T-helper 2 cell treated with Interferon-gamma antibody and Interleukin-4, amounts not matched to agents 5 μg/mL and 100 μg/mL, for 36 hours (primary cell): ENCODE measurements at regions not wholly inside any gene's neighbourhood (a gene's known extent, or its start where the extent isn't known, plus 50 kb on each side); places are given as distances from the start of the nearest gene placed in this dataset.

Experiments
- DNase-seq: peaks from one replicate; pipeline ENCODE4 v3.0.0; 2021; ENCODE audit warnings: low spot score
- H3K27ac Mint-ChIP-seq: one replicate; pipeline ENCODE4 v1.8.0; 2021; ENCODE audit warnings: mild to moderate bottlenecking, mixed read lengths
- H3K27me3 Mint-ChIP-seq: one replicate; pipeline ENCODE4 v1.8.0; 2021; ENCODE audit warnings: low read depth, mixed read lengths
- H3K36me3 Mint-ChIP-seq: one replicate; pipeline ENCODE4 v1.8.0; 2021; ENCODE audit warnings: low read depth, mixed read lengths
- H3K4me1 Mint-ChIP-seq: one replicate; pipeline ENCODE4 v1.8.0; 2021; ENCODE audit warnings: low read depth, mixed read lengths
- H3K4me3 Mint-ChIP-seq: one replicate; pipeline ENCODE4 v1.8.0; 2022; ENCODE audit warnings: mild to moderate bottlenecking, moderate library complexity, mixed read lengths
- H3K9me3 Mint-ChIP-seq: one replicate; pipeline ENCODE4 v1.8.0; 2021; ENCODE audit warnings: mixed read lengths

- H3K9me3 Mint-ChIP-seq, result peaks cover 20% of the 10 kb centered on the region
- DNase-seq, result no peak
- no peak overlapping the region for H3K4me3 Mint-ChIP-seq
- no peak overlapping the region for H3K27ac Mint-ChIP-seq
- H3K27me3 Mint-ChIP-seq, result no peaks in the 10 kb centered on the region
- no peaks in the 10 kb centered on the region for H3K4me1 Mint-ChIP-seq
- no peaks in the 10 kb centered on the region for H3K36me3 Mint-ChIP-seq
Measured at GRCh38 chr13:81458170-81458569, 1117.2 kb upstream of the SPRY2 start.

DNA sequence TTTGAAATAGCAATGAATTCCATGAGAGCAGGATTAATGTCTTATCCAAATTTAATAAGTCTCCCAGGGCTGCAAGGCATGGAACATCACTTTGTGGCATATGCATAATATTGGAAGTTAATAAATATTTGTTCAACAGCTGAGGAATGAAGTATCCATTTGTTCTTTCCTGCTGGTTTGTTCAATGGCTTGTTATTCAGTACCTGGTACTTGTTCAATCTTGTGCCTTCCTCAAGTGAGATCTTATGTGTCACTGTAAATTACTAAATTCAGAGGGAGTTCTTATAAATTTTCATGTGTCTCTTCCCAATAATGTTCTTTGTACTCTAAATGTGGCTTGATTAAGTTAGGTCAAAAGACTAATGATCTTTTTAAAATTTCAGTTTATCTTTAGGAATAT lies 1105.5 kb upstream of the SPRY2 start:
- Mint-ChIP-seq H3K4me3 (no peak overlapping the region), H3K4me1 (no peaks in the 10 kb centered on the region)

DNA sequence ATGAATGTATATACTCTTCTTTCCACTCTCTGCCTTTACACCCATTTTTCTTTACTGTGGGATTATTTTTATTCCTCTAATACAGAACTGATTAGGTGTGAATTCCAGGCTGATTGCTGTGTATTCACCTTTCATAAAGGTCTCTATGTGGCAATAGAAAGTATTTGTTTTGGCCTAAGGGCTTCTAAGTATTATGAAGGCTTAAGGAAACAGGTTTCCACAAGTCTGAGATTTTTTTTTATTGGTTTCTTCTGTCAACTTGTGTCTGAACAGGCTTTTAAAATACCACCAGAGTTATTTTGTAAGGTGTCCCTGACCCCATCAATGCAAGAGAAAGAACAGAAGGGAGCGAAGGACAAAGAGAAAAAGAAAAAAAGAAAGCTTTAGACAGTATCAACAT lies 1102.0 kb upstream of the SPRY2 start:
- Mint-ChIP-seq H3K27me3 (no peaks in the 10 kb centered on the region), H3K36me3 (no peaks in the 10 kb centered on the region), H3K9me3 (peaks cover 41% of the 10 kb centered on the region), H3K4me1 (no peaks in the 10 kb centered on the region), H3K27ac (no peak overlapping the region), H3K4me3 (no peak overlapping the region)
- no peak for DNase-seq

More for the DNA sequence above, 1105.5 kb upstream of the SPRY2 start:
- H3K36me3 Mint-ChIP-seq, result no peaks in the 10 kb centered on the region
- DNase-seq, result no peak
- H3K27me3 Mint-ChIP-seq, result no peaks in the 10 kb centered on the region
- no peak overlapping the region for H3K27ac Mint-ChIP-seq
- peaks cover 38% of the 10 kb centered on the region for H3K9me3 Mint-ChIP-seq

DNA sequence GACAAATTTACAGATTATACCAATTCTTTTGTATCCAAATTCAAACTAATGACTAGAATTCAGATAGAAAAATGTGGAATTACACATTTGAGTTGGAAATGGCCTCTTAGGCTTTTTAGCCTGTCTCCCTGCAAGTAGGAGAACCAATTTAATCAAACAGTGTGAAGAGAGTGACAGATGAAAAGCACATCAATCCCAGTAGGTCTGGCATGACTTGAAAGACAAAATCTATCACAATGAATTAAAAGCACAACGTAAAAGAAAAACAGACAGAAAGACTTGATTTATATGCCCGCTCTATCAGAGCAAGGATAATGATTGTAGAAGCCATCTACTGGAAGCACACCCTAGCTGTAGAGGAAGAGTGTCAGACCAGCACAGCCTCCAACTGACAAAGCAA lies 1084.4 kb upstream of the SPRY2 start:
- H3K27ac Mint-ChIP-seq, result no peak overlapping the region
- H3K9me3 Mint-ChIP-seq, result peaks cover 41% of the 10 kb centered on the region
- no peaks in the 10 kb centered on the region for H3K36me3 Mint-ChIP-seq
- H3K4me3 Mint-ChIP-seq, result no peak overlapping the region
- H3K4me1 Mint-ChIP-seq, result no peaks in the 10 kb centered on the region
- no peaks in the 10 kb centered on the region for H3K27me3 Mint-ChIP-seq
- no peak for DNase-seq

- Mint-ChIP-seq H3K4me1 (no peaks in the 10 kb centered on the region), H3K9me3 (peaks cover 16% of the 10 kb centered on the region), H3K36me3 (no peaks in the 10 kb centered on the region)
Measured at GRCh38 chr13:81409284-81409683, 1068.4 kb upstream of the SPRY2 start.

GRCh38 chr13:81408647-81409046 lies 1067.7 kb upstream of the SPRY2 start:
- Mint-ChIP-seq H3K27ac (no peak overlapping the region), H3K27me3 (no peaks in the 10 kb centered on the region), H3K4me1 (no peaks in the 10 kb centered on the region), H3K9me3 (peaks cover 17% of the 10 kb centered on the region), H3K4me3 (no peak overlapping the region), H3K36me3 (no peaks in the 10 kb centered on the region)
- no peak for DNase-seq

More at GRCh38 chr13:81409284-81409683, 1068.4 kb upstream of the SPRY2 start:
- DNase-seq, result no peak
- H3K4me3 Mint-ChIP-seq, result no peak overlapping the region
- no peak overlapping the region for H3K27ac Mint-ChIP-seq
- no peaks in the 10 kb centered on the region for H3K27me3 Mint-ChIP-seq

GRCh38 chr13:81406639-81407292 lies 1065.8 kb upstream of the SPRY2 start:
- H3K27me3 Mint-ChIP-seq, result no peaks in the 10 kb centered on the region
- no peaks in the 10 kb centered on the region for H3K4me1 Mint-ChIP-seq
- H3K9me3 Mint-ChIP-seq, result peaks cover 19% of the 10 kb centered on the region

DNA sequence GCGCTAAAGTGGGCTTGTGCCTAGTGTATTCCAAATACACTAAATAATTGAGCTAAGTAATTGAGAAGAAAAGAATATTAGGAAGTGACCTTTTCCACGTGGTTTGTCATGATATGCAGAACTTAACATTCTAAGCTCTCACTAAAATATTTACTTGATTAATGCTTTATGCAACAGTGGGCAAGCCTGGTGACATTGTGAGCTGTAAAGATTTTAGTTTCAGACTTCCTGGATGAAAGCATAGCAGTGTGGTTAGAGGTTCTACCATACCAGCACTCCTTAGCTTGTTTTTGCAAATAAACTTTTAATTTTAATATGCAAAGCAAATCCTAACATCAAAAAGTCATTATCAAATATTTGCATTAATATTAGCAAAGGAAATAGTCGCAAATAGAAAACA lies 1065.1 kb upstream of the SPRY2 start:
- Mint-ChIP-seq H3K27me3 (no peaks in the 10 kb centered on the region), H3K4me1 (no peaks in the 10 kb centered on the region), H3K4me3 (no peak overlapping the region), H3K36me3 (no peaks in the 10 kb centered on the region), H3K27ac (no peak overlapping the region), H3K9me3 (peaks cover 18% of the 10 kb centered on the region)
- no peak for DNase-seq

More at GRCh38 chr13:81406639-81407292, 1065.8 kb upstream of the SPRY2 start:
- H3K27ac Mint-ChIP-seq, result no peak overlapping the region
- DNase-seq, result no peak
- H3K4me3 Mint-ChIP-seq, result no peak overlapping the region
- H3K36me3 Mint-ChIP-seq, result no peaks in the 10 kb centered on the region

DNA sequence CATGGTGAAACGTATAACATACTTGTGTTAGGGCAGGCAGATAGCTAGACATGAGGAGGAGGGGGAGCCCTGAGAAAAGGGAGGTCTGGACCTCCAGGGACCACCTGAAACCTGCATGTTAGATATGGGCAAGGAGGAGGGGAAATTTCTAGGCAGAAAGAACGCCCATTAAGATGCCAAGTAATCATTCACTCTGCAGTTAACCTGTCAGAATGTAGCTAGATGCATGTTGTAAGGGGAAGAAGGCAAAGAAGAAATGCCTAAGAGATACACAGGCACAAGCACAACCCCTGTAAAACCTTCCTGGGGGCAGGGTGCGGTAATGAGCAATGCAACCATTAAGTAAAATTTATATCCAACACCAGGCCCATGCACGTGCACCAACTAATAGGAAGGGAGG lies 1055.3 kb upstream of the SPRY2 start:
- no peak overlapping the region for H3K4me3 Mint-ChIP-seq
- no peaks in the 10 kb centered on the region for H3K36me3 Mint-ChIP-seq
- H3K27ac Mint-ChIP-seq, result no peak overlapping the region
- H3K27me3 Mint-ChIP-seq, result no peaks in the 10 kb centered on the region
- no peaks in the 10 kb centered on the region for H3K4me1 Mint-ChIP-seq
- DNase-seq, result no peak
- peaks cover 28% of the 10 kb centered on the region for H3K9me3 Mint-ChIP-seq

DNA sequence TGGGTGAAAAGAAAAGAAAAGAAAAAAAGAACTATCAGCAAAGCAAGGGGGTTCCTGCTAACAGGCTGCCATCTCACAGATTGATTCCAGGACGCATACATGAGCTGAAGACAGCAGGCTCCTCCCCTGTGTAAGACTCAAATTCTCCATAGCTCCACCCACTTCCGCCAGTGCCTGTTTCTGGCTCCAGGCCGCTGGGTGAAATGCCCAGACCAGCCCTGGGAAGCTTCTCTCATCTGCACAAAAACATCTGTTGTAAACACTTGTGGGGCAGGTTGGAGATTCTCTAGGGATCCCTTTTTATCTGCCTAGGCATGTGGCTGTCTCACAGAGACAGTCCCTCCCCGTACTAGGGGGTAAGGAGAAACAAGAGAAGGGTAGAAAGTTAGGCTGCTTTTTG lies 1054.4 kb upstream of the SPRY2 start:
- Mint-ChIP-seq H3K27me3 (no peaks in the 10 kb centered on the region), H3K9me3 (peaks cover 28% of the 10 kb centered on the region), H3K36me3 (no peaks in the 10 kb centered on the region), H3K27ac (no peak overlapping the region), H3K4me1 (no peaks in the 10 kb centered on the region), H3K4me3 (no peak overlapping the region)
- no peak for DNase-seq

- Mint-ChIP-seq H3K36me3 (no peaks in the 10 kb centered on the region), H3K27me3 (no peaks in the 10 kb centered on the region)
Measured at GRCh38 chr13:81394640-81395039, 1053.7 kb upstream of the SPRY2 start.

DNA sequence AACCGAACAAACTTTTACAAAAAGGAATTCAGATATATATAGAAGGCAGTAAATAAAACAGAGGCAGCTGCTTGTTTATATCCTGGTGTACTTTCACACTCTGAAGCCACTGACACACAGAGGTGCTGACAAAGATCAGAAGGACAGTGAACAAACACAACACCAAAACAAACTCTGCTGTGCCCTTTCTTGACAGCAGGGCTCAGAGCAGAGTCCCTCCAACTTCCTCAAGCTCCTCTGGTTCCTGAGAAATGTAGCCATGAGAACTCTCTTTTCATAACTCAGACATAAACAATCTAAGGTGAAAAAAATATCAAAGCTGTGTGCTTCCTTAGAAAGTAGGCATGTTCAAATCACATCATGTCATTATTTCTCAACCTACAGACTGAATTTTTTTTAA lies 1052.8 kb upstream of the SPRY2 start:
- no peaks in the 10 kb centered on the region for H3K36me3 Mint-ChIP-seq

More at GRCh38 chr13:81394640-81395039, 1053.7 kb upstream of the SPRY2 start:
- no peak for DNase-seq
- Mint-ChIP-seq H3K4me1 (no peaks in the 10 kb centered on the region), H3K27ac (no peak overlapping the region), H3K9me3 (peaks cover 27% of the 10 kb centered on the region), H3K4me3 (no peak overlapping the region)

GRCh38 chr13:81393110-81393509 lies 1052.2 kb upstream of the SPRY2 start:
- no peak for DNase-seq
- Mint-ChIP-seq H3K27ac (no peak overlapping the region), H3K36me3 (no peaks in the 10 kb centered on the region), H3K4me1 (no peaks in the 10 kb centered on the region), H3K27me3 (no peaks in the 10 kb centered on the region), H3K4me3 (no peak overlapping the region), H3K9me3 (peaks cover 41% of the 10 kb centered on the region)

More for the DNA sequence above, 1052.8 kb upstream of the SPRY2 start:
- Mint-ChIP-seq H3K9me3 (peaks cover 35% of the 10 kb centered on the region), H3K27ac (no peak overlapping the region), H3K27me3 (no peaks in the 10 kb centered on the region), H3K4me3 (no peak overlapping the region), H3K4me1 (no peaks in the 10 kb centered on the region)
- no peak for DNase-seq

GRCh38 chr13:81388400-81388799 lies 1047.5 kb upstream of the SPRY2 start:
- no peaks in the 10 kb centered on the region for H3K4me1 Mint-ChIP-seq

DNA sequence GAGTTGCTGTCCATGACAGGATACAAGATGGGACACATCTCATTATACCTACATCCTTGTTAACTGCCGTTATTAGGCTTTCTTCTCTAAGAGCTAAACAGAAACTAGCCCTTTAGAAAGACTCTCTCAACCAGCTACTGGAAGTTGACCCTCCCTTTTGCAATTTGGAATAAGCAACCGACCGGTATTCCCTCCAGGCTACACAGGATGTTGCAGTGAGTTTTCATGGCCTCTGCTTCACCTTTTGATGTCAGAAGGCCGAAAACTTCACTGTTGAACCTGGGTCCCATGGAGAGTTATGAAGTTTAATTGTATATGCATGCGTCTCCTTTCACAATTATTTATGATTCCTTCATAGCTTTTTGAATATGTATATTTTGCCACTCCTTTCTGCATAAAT lies 1042.5 kb upstream of the SPRY2 start:
- no peaks in the 10 kb centered on the region for H3K4me1 Mint-ChIP-seq
- H3K36me3 Mint-ChIP-seq, result no peaks in the 10 kb centered on the region
- no peaks in the 10 kb centered on the region for H3K27me3 Mint-ChIP-seq
- DNase-seq, result no peak
- no peak overlapping the region for H3K4me3 Mint-ChIP-seq
- peaks cover 36% of the 10 kb centered on the region for H3K9me3 Mint-ChIP-seq
- no peak overlapping the region for H3K27ac Mint-ChIP-seq

More at GRCh38 chr13:81388400-81388799, 1047.5 kb upstream of the SPRY2 start:
- no peaks in the 10 kb centered on the region for H3K36me3 Mint-ChIP-seq
- no peak overlapping the region for H3K4me3 Mint-ChIP-seq
- H3K9me3 Mint-ChIP-seq, result peaks cover 56% of the 10 kb centered on the region
- DNase-seq, result no peak
- no peaks in the 10 kb centered on the region for H3K27me3 Mint-ChIP-seq
- no peak overlapping the region for H3K27ac Mint-ChIP-seq
